ENCODE measurements at regions not wholly inside any gene's neighbourhood (a gene's known extent, or its start where the extent isn't known, plus 50 kb on each side); places are given as distances from the start of the nearest gene placed in this dataset.

DNA sequence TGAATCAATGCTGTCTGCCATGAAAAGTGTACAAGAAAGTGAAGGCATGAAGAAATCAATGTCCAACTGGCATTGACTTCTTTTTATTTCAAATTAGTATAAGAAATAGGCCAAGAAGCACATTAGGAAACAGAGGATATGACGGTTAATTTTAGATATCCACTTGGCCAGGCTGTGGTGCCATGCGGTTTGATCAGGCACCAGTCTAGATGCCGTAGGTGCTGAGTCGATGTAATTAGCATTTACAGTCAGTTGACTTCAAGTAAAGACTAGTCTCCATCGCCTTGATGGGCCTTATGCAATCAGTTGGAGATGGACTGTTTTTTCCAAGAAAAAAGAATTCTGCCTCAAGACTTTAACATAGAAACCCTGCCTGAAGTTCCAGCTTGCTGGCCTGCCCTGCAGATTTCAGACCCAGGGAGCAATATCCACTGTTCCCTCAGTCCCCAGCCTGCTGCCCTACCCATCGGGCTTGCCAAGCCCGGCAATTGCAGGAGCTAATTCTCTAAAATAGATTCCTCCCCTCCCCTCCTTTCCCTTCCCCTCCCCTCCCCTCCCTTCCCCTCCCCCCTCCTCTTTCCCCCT is 120.5 kb upstream of the PEG3 start:
- TF ChIP-seq, protein P1, sequence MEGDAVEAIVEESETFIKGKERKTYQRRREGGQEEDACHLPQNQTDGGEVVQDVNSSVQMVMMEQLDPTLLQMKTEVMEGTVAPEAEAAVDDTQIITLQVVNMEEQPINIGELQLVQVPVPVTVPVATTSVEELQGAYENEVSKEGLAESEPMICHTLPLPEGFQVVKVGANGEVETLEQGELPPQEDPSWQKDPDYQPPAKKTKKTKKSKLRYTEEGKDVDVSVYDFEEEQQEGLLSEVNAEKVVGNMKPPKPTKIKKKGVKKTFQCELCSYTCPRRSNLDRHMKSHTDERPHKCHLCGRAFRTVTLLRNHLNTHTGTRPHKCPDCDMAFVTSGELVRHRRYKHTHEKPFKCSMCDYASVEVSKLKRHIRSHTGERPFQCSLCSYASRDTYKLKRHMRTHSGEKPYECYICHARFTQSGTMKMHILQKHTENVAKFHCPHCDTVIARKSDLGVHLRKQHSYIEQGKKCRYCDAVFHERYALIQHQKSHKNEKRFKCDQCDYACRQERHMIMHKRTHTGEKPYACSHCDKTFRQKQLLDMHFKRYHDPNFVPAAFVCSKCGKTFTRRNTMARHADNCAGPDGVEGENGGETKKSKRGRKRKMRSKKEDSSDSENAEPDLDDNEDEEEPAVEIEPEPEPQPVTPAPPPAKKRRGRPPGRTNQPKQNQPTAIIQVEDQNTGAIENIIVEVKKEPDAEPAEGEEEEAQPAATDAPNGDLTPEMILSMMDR (IDR thresholded peaks at IDR 0.05 in 8 of 11, conservative IDR thresholded peaks at IDR 0.05 in 3 of 11): no peak
- H3K36me3 ChIP-seq: no peaks in the 10 kb centered on the region

DNA sequence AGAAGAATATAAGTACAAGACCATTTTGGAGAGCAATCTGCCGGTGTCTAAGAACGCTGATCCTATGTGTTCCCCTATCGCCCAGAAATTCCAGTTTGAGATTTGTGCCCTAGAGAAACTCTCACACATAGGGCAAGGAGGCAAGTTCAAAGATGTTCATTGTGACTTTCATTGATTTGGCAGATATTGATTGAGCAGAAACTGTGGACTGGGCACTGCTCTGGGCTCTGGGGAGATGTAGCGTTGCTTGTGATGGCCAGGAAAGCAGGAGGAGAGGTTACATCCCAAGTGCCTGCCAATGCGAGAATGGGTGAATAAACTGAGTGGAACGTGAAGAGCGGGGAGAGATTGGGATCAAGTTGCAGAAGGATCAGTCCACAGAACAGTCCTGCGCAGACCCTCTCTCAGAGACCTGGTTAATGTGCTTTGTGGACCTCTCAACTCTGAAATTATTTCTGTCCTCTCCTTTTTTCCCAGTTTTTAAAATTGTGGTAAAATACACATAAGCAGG is 123.9 kb upstream of the PEG3 start:
- H3K27ac ChIP-seq: no peak overlapping the region
- DNase-seq: no peak
- H3K4me1 ChIP-seq: no peaks in the 10 kb centered on the region
- TF ChIP-seq POLR2A (IDR thresholded peaks at IDR 0.05) (no peak), POLR2AphosphoS5 (IDR thresholded peaks at IDR 0.05) (no peak)
- TF ChIP-seq, protein P1 (IDR thresholded peaks at IDR 0.05 in 8 of 11, conservative IDR thresholded peaks at IDR 0.05 in 3 of 11): no peak
- 79 to 85% (median 81%) methylated on average over 8 of the region's 8 CpGs for WGBS, 5 donors
- no peak overlapping the region for H3K4me3 ChIP-seq
- H3K36me3 ChIP-seq: no peaks in the 10 kb centered on the region
- H3K27me3 ChIP-seq (replicated peaks in 1 of 7): peaks cover 0 to 17% (median 0%) of the 10 kb centered on the region in 7 donors
- peaks cover 0 to 88% (median 19%) of the 10 kb centered on the region in 8 donors for H3K9me3 ChIP-seq
- intact Hi-C loops (cut with DNase I; ENCODE audit: low total_unique reads): no loop called here

More for the DNA sequence above, 120.5 kb upstream of the PEG3 start:
- H3K4me3 ChIP-seq: no peak overlapping the region
- no peak overlapping the region for H3K27ac ChIP-seq
- 80 to 87% (median 83%) methylated on average over 7 of the region's 7 CpGs for WGBS, 5 donors
- peaks cover 0 to 88% (median 25%) of the 10 kb centered on the region in 8 donors for H3K9me3 ChIP-seq
- intact Hi-C loops (cut with DNase I; ENCODE audit: low total_unique reads): no loop called here
- no peak for DNase-seq
- H3K27me3 ChIP-seq (replicated peaks in 1 of 7): peaks cover 0 to 11% (median 0%) of the 10 kb centered on the region in 7 donors
- H3K4me1 ChIP-seq: no peaks in the 10 kb centered on the region

DNA sequence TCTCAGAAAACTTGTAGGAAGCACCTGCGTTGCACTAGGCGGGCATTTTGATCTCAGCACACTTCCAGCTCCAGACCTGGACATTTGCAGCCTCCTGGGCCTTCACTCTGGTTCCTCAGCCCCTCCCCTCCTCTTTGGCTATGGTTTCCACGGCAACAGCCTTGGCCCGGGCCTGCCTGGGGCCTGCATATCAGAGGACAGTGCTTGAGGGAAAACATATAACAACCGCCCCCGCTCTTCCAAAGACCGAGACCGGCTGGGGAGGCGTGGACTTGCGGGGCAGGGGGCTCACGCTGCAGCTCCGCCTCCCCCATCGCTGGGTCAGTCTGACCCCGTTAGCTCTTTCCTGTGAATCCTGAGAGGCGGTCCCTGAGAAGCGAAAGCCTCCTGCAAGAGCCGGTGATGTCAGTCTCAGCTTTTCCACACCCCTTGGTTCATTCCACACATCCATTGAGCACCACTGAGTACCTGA is 125.7 kb upstream of the PEG3 start:
- no peak for DNase-seq
- TF ChIP-seq, protein P1 (IDR thresholded peaks at IDR 0.05 in 8 of 11, conservative IDR thresholded peaks at IDR 0.05 in 3 of 11): no peak
- no peak for TF ChIP-seq POLR2AphosphoS5 (IDR thresholded peaks at IDR 0.05)
- no peak for TF ChIP-seq POLR2A (IDR thresholded peaks at IDR 0.05)
- no peaks in the 10 kb centered on the region for H3K4me1 ChIP-seq
- peaks cover 0 to 17% (median 0%) of the 10 kb centered on the region in 7 donors for H3K27me3 ChIP-seq (replicated peaks in 1 of 7)
- intact Hi-C loops (cut with DNase I; ENCODE audit: low total_unique reads): no loop called here
- H3K27ac ChIP-seq: no peak overlapping the region
- no peaks in the 10 kb centered on the region for H3K36me3 ChIP-seq
- 25 to 30% (median 29%) methylated on average over 16 to 17 of the region's 17 CpGs for WGBS, 5 donors
- no peak overlapping the region for H3K4me3 ChIP-seq
- H3K9me3 ChIP-seq: peaks cover 0 to 84% (median 19%) of the 10 kb centered on the region in 8 donors

DNA sequence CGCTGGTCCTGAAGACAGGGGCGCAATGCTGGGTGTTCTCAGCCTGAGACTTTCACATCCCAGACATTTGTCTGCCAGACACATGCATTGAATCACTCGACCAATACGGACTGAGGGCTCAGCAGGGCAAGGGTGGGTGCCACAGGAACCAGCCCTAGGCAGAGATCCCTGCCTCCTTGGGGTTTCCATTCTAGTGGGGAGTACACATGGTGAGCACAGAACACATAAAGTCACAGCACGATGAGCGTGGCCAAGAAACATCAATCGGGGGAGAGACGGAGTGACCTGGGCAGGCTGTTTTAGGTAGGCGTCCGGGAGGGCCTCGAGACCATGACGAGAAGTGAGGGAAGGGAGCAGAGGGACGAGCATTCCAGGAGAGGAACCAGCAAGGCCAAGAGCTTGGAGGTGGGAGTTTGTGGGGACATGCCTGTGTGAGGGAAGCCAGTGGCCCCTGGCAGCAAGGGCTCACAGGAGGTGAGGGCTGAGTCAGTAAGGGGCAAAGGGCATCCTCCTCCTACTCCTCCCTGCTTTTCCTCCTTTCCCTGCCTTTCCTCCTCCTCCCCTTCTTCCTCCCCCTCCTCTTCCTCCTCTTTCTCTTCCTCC is 126.3 kb upstream of the PEG3 start:
- TF ChIP-seq POLR2A (IDR thresholded peaks at IDR 0.05) (no peak), POLR2AphosphoS5 (IDR thresholded peaks at IDR 0.05) (no peak)
- TF ChIP-seq, protein P1 (IDR thresholded peaks at IDR 0.05 in 8 of 11, conservative IDR thresholded peaks at IDR 0.05 in 3 of 11): no peak

More for the DNA sequence above, 126.3 kb upstream of the PEG3 start:
- no peaks in the 10 kb centered on the region for H3K36me3 ChIP-seq
- H3K4me3 ChIP-seq: no peak overlapping the region
- peaks cover 0 to 17% (median 0%) of the 10 kb centered on the region in 7 donors for H3K27me3 ChIP-seq (replicated peaks in 1 of 7)
- no peaks in the 10 kb centered on the region for H3K4me1 ChIP-seq
- WGBS, 5 donors: 72 to 77% (median 75%) methylated on average over 13 of the region's 13 CpGs
- DNase-seq: no peak
- H3K27ac ChIP-seq: no peak overlapping the region
- intact Hi-C loops (cut with DNase I; ENCODE audit: low total_unique reads): no loop called here
- peaks cover 0 to 89% (median 21%) of the 10 kb centered on the region in 8 donors for H3K9me3 ChIP-seq

All from spleen (tissue), 11 donors.